ENCODE measurements at regions not wholly inside any gene's neighbourhood (a gene's known extent, or its start where the extent isn't known, plus 50 kb on each side); places are given as distances from the start of the nearest gene placed in this dataset.

DNA sequence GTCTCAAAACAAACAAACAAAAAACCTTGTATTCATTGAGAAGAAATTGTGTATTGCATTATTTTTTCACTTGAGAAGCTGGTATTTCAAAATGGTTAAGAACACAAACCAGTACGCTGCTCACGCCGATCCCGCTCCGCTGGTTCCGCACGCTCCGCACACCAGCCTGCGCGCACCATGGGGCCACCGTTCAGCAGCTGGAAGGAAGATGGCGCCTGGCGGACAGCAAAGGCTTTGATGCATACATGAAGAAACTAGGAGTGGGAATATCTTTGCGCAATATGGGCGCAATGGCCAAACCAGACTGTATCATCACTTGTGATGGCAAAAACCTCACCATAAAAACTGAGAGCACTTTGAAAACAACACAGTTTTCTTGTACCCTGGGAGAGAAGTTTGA is 75.7 kb downstream of the RBM43 start:
- TF ChIP-seq, protein P1, sequence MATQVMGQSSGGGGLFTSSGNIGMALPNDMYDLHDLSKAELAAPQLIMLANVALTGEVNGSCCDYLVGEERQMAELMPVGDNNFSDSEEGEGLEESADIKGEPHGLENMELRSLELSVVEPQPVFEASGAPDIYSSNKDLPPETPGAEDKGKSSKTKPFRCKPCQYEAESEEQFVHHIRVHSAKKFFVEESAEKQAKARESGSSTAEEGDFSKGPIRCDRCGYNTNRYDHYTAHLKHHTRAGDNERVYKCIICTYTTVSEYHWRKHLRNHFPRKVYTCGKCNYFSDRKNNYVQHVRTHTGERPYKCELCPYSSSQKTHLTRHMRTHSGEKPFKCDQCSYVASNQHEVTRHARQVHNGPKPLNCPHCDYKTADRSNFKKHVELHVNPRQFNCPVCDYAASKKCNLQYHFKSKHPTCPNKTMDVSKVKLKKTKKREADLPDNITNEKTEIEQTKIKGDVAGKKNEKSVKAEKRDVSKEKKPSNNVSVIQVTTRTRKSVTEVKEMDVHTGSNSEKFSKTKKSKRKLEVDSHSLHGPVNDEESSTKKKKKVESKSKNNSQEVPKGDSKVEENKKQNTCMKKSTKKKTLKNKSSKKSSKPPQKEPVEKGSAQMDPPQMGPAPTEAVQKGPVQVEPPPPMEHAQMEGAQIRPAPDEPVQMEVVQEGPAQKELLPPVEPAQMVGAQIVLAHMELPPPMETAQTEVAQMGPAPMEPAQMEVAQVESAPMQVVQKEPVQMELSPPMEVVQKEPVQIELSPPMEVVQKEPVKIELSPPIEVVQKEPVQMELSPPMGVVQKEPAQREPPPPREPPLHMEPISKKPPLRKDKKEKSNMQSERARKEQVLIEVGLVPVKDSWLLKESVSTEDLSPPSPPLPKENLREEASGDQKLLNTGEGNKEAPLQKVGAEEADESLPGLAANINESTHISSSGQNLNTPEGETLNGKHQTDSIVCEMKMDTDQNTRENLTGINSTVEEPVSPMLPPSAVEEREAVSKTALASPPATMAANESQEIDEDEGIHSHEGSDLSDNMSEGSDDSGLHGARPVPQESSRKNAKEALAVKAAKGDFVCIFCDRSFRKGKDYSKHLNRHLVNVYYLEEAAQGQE (IDR thresholded peaks at IDR 0.05; ENCODE audit: insufficient read depth in 1 of 2, low read depth in 2 of 2, low read length in 2 of 2), result no peak
- TF ChIP-seq POLR2AphosphoS5 (IDR thresholded peaks at IDR 0.05; ENCODE audit: low read depth, low read length) (no peak), SIN3A (IDR thresholded peaks at IDR 0.05; ENCODE audit: borderline replicate concordance, insufficient read depth, low read length) (no peak), TAF1 (IDR thresholded peaks at IDR 0.05; ENCODE audit: borderline replicate concordance, insufficient read depth, low read length) (no peak), FOXP2 (optimal IDR thresholded peaks at IDR 0.05; ENCODE audit: borderline replicate concordance, extremely low read depth, extremely low read length, insufficient read depth) (no peak)

Data from PFSK-1 (cell line).